Immature natural killer cell (primary cell): ENCODE measurements at regions not wholly inside any gene's neighbourhood (a gene's known extent, or its start where the extent isn't known, plus 50 kb on each side); places are given as distances from the start of the nearest gene placed in this dataset.

Experiments
- DNase-seq, 3 donors: peaks; one replicate each; pipeline ENCODE4 v3.0.0; 2022; ENCODE audit warnings: mixed read lengths in 1 of 3
- H3K27ac Mint-ChIP-seq, 6 donors: one replicate each; pipeline ENCODE4 v1.8.0; 2020; ENCODE audit warnings: mixed read lengths in 6 of 6, mild to moderate bottlenecking in 5 of 6, inconsistent platforms in 4 of 6, moderate library complexity in 3 of 6
- H3K27me3 Mint-ChIP-seq, 3 donors: one replicate each; pipeline ENCODE4 v1.8.0; 2020 to 2021; ENCODE audit warnings: low read depth in 3 of 3, mild to moderate bottlenecking in 3 of 3, mixed read lengths in 3 of 3, moderate library complexity in 3 of 3, inconsistent platforms in 1 of 3
- H3K36me3 Mint-ChIP-seq, 3 donors: one replicate each; pipeline ENCODE4 v1.8.0; 2020; ENCODE audit warnings: mixed read lengths in 3 of 3, inconsistent platforms in 2 of 3, mild to moderate bottlenecking in 2 of 3
- H3K4me1 Mint-ChIP-seq, 2 donors: one replicate each; pipeline ENCODE4 v1.8.0; 2020; ENCODE audit warnings: inconsistent platforms in 2 of 2, mild to moderate bottlenecking in 2 of 2, mixed read lengths in 2 of 2, moderate library complexity in 1 of 2
- H3K4me3 Mint-ChIP-seq, 5 donors: one replicate each; pipeline ENCODE4 v1.8.0; 2020; ENCODE audit warnings: mild to moderate bottlenecking in 5 of 5, mixed read lengths in 5 of 5, inconsistent platforms in 3 of 5, moderate library complexity in 3 of 5
- H3K9me3 Mint-ChIP-seq, 6 donors: one replicate each; pipeline ENCODE4 v1.8.0; 2020; ENCODE audit warnings: mild to moderate bottlenecking in 6 of 6, mixed read lengths in 6 of 6, inconsistent platforms in 4 of 6, moderate library complexity in 3 of 6

- H3K27ac Mint-ChIP-seq: no peak overlapping the region
- peaks cover 1 to 7% (median 5%) of the 10 kb centered on the region in 6 donors for H3K9me3 Mint-ChIP-seq
- no peak overlapping the region for H3K4me3 Mint-ChIP-seq
- no peak for DNase-seq
- H3K4me1 Mint-ChIP-seq: no peaks in the 10 kb centered on the region
- H3K36me3 Mint-ChIP-seq: no peaks in the 10 kb centered on the region
- no peaks in the 10 kb centered on the region for H3K27me3 Mint-ChIP-seq
Observed at GRCh38 chr9:119078015-119078414, 291.2 kb downstream of the BRINP1 start.

- Mint-ChIP-seq H3K9me3 (peaks cover 0 to 12% (median 5%) of the 10 kb centered on the region in 6 donors), H3K27me3 (no peaks in the 10 kb centered on the region), H3K4me1 (no peaks in the 10 kb centered on the region), H3K27ac (no peak overlapping the region), H3K4me3 (no peak overlapping the region), H3K36me3 (no peaks in the 10 kb centered on the region)
- DNase-seq: no peak
Observed at GRCh38 chr9:119083673-119084072, 285.6 kb downstream of the BRINP1 start.

GRCh38 chr9:119086590-119086989, 282.6 kb downstream of the BRINP1 start:
- H3K4me3 Mint-ChIP-seq: no peak overlapping the region
- H3K27me3 Mint-ChIP-seq: no peaks in the 10 kb centered on the region
- no peaks in the 10 kb centered on the region for H3K36me3 Mint-ChIP-seq
- H3K9me3 Mint-ChIP-seq: peaks cover 0 to 12% (median 5%) of the 10 kb centered on the region in 6 donors
- H3K27ac Mint-ChIP-seq: no peak overlapping the region
- H3K4me1 Mint-ChIP-seq: no peaks in the 10 kb centered on the region
- DNase-seq: no peak

GRCh38 chr9:119088002-119088547, 281.2 kb downstream of the BRINP1 start:
- Mint-ChIP-seq H3K27me3 (no peaks in the 10 kb centered on the region), H3K9me3 (peaks cover 0 to 19% (median 5%) of the 10 kb centered on the region in 6 donors), H3K27ac (no peak overlapping the region), H3K4me3 (no peak overlapping the region), H3K4me1 (no peaks in the 10 kb centered on the region), H3K36me3 (no peaks in the 10 kb centered on the region)
- DNase-seq: no peak

- Mint-ChIP-seq H3K27ac (no peak overlapping the region), H3K4me3 (no peak overlapping the region), H3K36me3 (no peaks in the 10 kb centered on the region), H3K9me3 (peaks cover 0 to 13% (median under 1%) of the 10 kb centered on the region in 6 donors), H3K4me1 (no peaks in the 10 kb centered on the region), H3K27me3 (no peaks in the 10 kb centered on the region)
- DNase-seq: no peak
Observed at GRCh38 chr9:119091074-119091473, 278.2 kb downstream of the BRINP1 start.

- H3K9me3 Mint-ChIP-seq: peaks cover 0 to 13% (median 0%) of the 10 kb centered on the region in 6 donors
- H3K4me1 Mint-ChIP-seq: no peaks in the 10 kb centered on the region
- H3K4me3 Mint-ChIP-seq: no peak overlapping the region
- DNase-seq: no peak
- H3K36me3 Mint-ChIP-seq: no peaks in the 10 kb centered on the region
- H3K27ac Mint-ChIP-seq: no peak overlapping the region
- no peaks in the 10 kb centered on the region for H3K27me3 Mint-ChIP-seq
Observed at GRCh38 chr9:119092125-119092524, 277.1 kb downstream of the BRINP1 start.

GRCh38 chr9:119094086-119094485, 275.1 kb downstream of the BRINP1 start:
- Mint-ChIP-seq H3K27me3 (no peaks in the 10 kb centered on the region), H3K4me1 (no peaks in the 10 kb centered on the region), H3K9me3 (peaks cover 0 to 7% (median 2%) of the 10 kb centered on the region in 6 donors)

GRCh38 chr9:119095072-119095471, 274.2 kb downstream of the BRINP1 start:
- H3K4me3 Mint-ChIP-seq: no peak overlapping the region
- DNase-seq: no peak

More at GRCh38 chr9:119094086-119094485, 275.1 kb downstream of the BRINP1 start:
- Mint-ChIP-seq H3K4me3 (no peak overlapping the region), H3K36me3 (no peaks in the 10 kb centered on the region), H3K27ac (no peak overlapping the region)
- no peak for DNase-seq

GRCh38 chr9:119101048-119101447, 268.2 kb downstream of the BRINP1 start:
- no peak for DNase-seq
- Mint-ChIP-seq H3K9me3 (peaks cover 0 to 6% (median 2%) of the 10 kb centered on the region in 6 donors), H3K27me3 (peaks cover 0 to 3% (median 0%) of the 10 kb centered on the region in 3 donors), H3K27ac (no peak overlapping the region), H3K4me3 (no peak overlapping the region), H3K4me1 (no peaks in the 10 kb centered on the region), H3K36me3 (no peaks in the 10 kb centered on the region)

More at GRCh38 chr9:119095072-119095471, 274.2 kb downstream of the BRINP1 start:
- H3K27ac Mint-ChIP-seq: no peak overlapping the region
- no peaks in the 10 kb centered on the region for H3K36me3 Mint-ChIP-seq
- H3K4me1 Mint-ChIP-seq: no peaks in the 10 kb centered on the region
- H3K9me3 Mint-ChIP-seq: peaks cover 0 to 7% (median 3%) of the 10 kb centered on the region in 6 donors
- H3K27me3 Mint-ChIP-seq: peaks cover 0 to 3% (median 0%) of the 10 kb centered on the region in 3 donors

- Mint-ChIP-seq H3K4me1 (no peaks in the 10 kb centered on the region), H3K4me3 (no peak overlapping the region), H3K27me3 (peaks cover 1 to 3% (median 1%) of the 10 kb centered on the region in 3 donors), H3K27ac (no peak overlapping the region), H3K9me3 (peaks cover 0 to 16% (median 7%) of the 10 kb centered on the region in 6 donors), H3K36me3 (no peaks in the 10 kb centered on the region)
- DNase-seq: no peak
Observed at GRCh38 chr9:119114681-119115080, 254.6 kb downstream of the BRINP1 start.
